Breast epithelium (tissue), 3 donors: ENCODE measurements at regions not wholly inside any gene's neighbourhood (a gene's known extent, or its start where the extent isn't known, plus 50 kb on each side); places are given as distances from the start of the nearest gene placed in this dataset.

Experiments
- POLR2A ChIP-seq: fragments of 450-650 bp; IDR thresholded peaks from one replicate; pipeline ENCODE4 v1.6.1; 2016; ENCODE audit warnings: antibody characterized with exemption, mild to moderate bottlenecking, moderate library complexity
- TF ChIP-seq, protein P1 (sequence below), 3 donors: fragments of 450-650 bp; IDR thresholded peaks; one replicate each; pipeline ENCODE4 v1.5.1; 2016 to 2017; ENCODE audit warnings: antibody characterized with exemption in 3 of 3, mild to moderate bottlenecking in 3 of 3, moderate library complexity in 3 of 3

DNA sequence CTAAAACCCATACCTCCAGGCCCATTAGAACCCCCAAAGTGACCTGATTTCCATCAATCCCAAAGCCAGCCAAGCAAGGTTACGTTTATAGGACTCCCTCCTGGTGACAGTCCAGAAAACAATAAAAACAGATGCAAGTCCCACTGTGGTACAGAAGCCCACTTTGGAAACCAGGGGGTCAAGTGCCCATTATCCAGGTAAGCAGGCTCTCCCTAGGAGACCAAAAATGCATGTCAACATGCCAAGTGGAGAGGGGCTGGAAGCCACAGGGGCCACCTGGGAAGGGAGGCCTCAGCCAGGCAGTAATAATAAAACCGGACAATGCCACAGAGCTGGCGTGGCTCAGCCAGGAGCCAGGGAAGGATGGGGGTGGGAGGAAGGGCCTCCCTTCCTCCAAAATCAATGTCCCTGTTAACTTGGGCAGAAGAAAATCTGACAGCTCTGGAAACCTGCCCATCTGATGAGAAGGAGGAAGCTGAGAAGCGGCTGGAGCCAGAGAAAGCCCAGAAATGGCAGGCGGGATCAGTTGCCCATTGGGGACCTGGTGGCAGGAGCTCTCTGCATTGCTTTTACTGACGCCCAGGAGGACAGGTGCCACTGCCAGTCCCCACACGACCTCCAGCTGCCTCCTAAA is 160.4 kb downstream of the ZIC5 start:
- TF ChIP-seq, protein P1, sequence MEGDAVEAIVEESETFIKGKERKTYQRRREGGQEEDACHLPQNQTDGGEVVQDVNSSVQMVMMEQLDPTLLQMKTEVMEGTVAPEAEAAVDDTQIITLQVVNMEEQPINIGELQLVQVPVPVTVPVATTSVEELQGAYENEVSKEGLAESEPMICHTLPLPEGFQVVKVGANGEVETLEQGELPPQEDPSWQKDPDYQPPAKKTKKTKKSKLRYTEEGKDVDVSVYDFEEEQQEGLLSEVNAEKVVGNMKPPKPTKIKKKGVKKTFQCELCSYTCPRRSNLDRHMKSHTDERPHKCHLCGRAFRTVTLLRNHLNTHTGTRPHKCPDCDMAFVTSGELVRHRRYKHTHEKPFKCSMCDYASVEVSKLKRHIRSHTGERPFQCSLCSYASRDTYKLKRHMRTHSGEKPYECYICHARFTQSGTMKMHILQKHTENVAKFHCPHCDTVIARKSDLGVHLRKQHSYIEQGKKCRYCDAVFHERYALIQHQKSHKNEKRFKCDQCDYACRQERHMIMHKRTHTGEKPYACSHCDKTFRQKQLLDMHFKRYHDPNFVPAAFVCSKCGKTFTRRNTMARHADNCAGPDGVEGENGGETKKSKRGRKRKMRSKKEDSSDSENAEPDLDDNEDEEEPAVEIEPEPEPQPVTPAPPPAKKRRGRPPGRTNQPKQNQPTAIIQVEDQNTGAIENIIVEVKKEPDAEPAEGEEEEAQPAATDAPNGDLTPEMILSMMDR (IDR thresholded peaks at IDR 0.05): no peak
- TF ChIP-seq POLR2A: no peak
